ENCODE measurements at regions not wholly inside any gene's neighbourhood (a gene's known extent, or its start where the extent isn't known, plus 50 kb on each side); places are given as distances from the start of the nearest gene placed in this dataset.

DNA sequence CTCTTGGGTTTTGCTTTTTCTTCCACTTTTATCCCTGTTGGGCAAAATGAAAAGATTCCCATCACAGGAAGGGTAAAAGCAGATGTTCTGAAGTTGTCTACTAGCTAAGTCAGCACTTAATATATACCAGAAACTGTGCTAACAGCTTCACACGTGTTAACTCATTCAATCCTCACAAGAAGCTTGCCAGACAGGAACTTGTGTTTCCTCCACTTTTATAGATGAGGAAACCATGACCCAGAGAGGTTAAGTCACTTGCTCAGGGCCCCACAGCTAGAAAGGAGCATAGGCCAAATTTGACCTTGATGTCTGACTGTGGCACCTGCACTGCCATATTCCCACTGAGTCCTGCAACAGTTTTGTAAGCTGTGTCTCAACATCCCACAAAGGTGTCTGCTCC lies 76.8 kb upstream of the EPC2 start:
- ATAC-seq (ENCODE audit: low FRiP score in 2 of 2), result no peak
- Histone ChIP-seq H3K4me3 (no peak overlapping the region), H3K4me1 (no peaks in the 10 kb centered on the region), H3K27ac (no peak overlapping the region), H3K9me3 (no peaks in the 10 kb centered on the region), H3K36me3 (no peaks in the 10 kb centered on the region), H3K27me3 (no peaks in the 10 kb centered on the region)
- DNase-seq, result no peak
- TF ChIP-seq EP300 (IDR thresholded peaks at IDR 0.05), result no peak
- TF ChIP-seq POLR2A (IDR thresholded peaks at IDR 0.05), result no peak
- TF ChIP-seq, protein P1, sequence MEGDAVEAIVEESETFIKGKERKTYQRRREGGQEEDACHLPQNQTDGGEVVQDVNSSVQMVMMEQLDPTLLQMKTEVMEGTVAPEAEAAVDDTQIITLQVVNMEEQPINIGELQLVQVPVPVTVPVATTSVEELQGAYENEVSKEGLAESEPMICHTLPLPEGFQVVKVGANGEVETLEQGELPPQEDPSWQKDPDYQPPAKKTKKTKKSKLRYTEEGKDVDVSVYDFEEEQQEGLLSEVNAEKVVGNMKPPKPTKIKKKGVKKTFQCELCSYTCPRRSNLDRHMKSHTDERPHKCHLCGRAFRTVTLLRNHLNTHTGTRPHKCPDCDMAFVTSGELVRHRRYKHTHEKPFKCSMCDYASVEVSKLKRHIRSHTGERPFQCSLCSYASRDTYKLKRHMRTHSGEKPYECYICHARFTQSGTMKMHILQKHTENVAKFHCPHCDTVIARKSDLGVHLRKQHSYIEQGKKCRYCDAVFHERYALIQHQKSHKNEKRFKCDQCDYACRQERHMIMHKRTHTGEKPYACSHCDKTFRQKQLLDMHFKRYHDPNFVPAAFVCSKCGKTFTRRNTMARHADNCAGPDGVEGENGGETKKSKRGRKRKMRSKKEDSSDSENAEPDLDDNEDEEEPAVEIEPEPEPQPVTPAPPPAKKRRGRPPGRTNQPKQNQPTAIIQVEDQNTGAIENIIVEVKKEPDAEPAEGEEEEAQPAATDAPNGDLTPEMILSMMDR (IDR thresholded peaks at IDR 0.05), result no peak
- TF ChIP-seq POLR2AphosphoS5 (IDR thresholded peaks at IDR 0.05), result no peak
- WGBS, 2 donors, result 19 to 27% methylated on average over 1 of the region's 1 CpG

DNA sequence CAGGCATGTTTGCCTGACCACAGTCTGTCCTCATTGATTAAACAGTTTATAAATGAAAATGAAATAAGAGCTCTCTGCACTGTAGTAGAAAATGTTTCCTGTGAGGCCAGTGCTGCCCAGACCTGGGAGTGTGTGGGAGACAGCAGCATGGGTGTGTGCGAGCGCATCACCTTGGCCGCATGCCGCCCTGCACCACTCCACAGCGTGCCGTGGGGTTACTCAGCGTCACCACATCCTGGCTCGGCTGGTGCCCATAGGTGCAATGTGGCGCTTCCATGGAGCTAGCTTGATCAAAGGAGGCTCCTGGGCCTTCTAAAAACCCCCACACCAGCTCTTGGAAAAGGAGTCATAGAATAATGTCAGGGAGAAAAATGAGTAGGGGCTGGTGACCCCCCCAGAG lies 76.0 kb upstream of the EPC2 start:
- WGBS, 2 donors, result 86 to 88% methylated on average over 9 of the region's 9 CpGs
- Histone ChIP-seq H3K36me3 (no peaks in the 10 kb centered on the region), H3K27me3 (no peaks in the 10 kb centered on the region), H3K27ac (no peak overlapping the region), H3K9me3 (no peaks in the 10 kb centered on the region), H3K4me1 (no peaks in the 10 kb centered on the region), H3K4me3 (no peak overlapping the region)
- DNase-seq, result peak in 1 of 2 donors; percentile 46
- TF ChIP-seq POLR2A (IDR thresholded peaks at IDR 0.05) (no peak), POLR2AphosphoS5 (IDR thresholded peaks at IDR 0.05) (no peak), EP300 (IDR thresholded peaks at IDR 0.05) (no peak)
- TF ChIP-seq, protein P1 (IDR thresholded peaks at IDR 0.05), result no peak
- peak in 1 of 2 donors; percentile 34 for ATAC-seq (ENCODE audit: low FRiP score in 2 of 2)

DNA sequence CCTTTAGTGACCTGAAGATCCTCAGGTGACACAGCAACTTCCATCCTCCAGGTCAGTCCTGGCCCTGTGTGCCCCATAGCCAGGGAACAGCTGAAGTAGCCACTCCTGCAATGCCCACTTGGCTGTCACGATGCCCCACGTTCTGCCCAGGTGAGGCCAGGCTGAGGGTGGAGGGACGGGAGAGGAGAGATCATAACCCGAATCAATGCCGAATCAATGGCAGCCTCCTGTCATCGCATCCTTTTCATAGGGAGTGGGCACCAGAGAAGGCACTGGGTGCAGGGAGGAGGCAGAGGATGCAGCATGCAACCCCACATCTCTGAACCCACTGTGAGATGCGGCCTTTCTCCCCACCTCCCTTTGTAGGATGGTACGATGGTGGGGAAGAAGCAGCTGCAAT lies 75.3 kb upstream of the EPC2 start:
- no peak for DNase-seq
- Histone ChIP-seq H3K4me3 (no peak overlapping the region), H3K27me3 (no peaks in the 10 kb centered on the region), H3K36me3 (no peaks in the 10 kb centered on the region), H3K27ac (no peak overlapping the region), H3K9me3 (no peaks in the 10 kb centered on the region), H3K4me1 (no peaks in the 10 kb centered on the region)
- WGBS, 2 donors, result 86 to 97% methylated on average over 8 of the region's 8 CpGs
- ATAC-seq (ENCODE audit: low FRiP score in 2 of 2), result peak in 1 of 2 donors; percentile 40
- TF ChIP-seq POLR2AphosphoS5 (IDR thresholded peaks at IDR 0.05), result no peak
- TF ChIP-seq POLR2A (IDR thresholded peaks at IDR 0.05), result no peak
- no peak for TF ChIP-seq EP300 (IDR thresholded peaks at IDR 0.05)
- TF ChIP-seq, protein P1 (IDR thresholded peaks at IDR 0.05), result no peak

DNA sequence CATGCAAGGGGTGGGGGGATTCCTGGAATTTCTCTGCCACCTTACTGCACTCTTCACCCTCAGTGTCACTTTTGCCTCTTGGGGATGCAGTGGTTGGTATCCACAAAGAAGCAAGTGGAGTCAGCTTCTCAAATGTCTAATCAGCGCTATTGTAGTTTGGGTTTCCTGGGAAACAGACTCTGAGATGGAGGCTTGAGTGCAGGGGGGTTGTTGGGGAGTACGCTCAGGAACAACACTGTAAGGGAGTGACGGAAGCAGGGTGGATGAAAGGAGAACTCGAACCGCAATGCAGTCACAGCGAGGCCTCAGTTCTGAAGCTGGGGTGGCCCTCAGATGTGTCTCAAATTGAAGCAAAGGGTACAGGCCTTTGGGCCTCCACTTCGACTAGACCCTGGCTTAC lies 73.6 kb upstream of the EPC2 start:
- no peaks in the 10 kb centered on the region for H3K9me3 ChIP-seq
- no peaks in the 10 kb centered on the region for H3K36me3 ChIP-seq
- no peak for ATAC-seq (ENCODE audit: low FRiP score in 2 of 2)
- H3K27ac ChIP-seq, result no peak overlapping the region
- no peak overlapping the region for H3K4me3 ChIP-seq
- H3K27me3 ChIP-seq, result no peaks in the 10 kb centered on the region
- TF ChIP-seq EP300 (IDR thresholded peaks at IDR 0.05) (no peak), POLR2A (IDR thresholded peaks at IDR 0.05) (no peak), POLR2AphosphoS5 (IDR thresholded peaks at IDR 0.05) (no peak)
- TF ChIP-seq, protein P1 (IDR thresholded peaks at IDR 0.05), result no peak
- 93 to 95% methylated on average over 6 to 7 of the region's 7 CpGs for WGBS, 2 donors
- no peaks in the 10 kb centered on the region for H3K4me1 ChIP-seq
- no peak for DNase-seq

DNA sequence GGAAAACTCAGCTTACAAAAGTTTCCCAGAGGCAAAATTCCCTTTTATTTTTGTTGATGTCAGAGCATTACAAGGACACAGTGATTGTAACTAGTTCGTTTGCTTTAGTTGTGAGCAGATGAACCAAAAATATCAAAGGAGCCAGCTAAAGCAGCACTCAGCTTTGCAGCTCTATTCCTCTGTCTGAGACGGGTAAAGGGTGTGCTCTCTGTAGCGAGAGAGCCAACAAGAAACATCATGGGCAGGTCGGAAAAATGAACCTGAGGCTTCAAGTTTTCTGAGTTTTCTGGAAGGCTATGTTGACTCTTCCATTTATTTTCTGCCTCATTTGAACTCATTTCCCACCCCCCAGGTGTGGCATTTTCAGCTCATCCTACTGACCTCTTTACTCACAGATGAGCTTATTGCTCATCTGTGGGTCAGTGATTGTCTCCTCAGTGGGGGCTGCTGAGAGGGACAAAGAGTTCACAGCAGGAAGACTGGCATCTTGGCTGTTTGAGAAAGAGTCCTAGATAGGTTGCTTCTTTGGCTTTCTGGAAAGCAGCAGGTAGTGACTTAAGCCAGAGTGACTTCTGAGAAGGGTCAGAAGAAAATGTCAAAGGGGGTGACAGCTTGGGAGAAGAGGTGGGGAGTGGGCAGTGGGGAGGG lies 66.6 kb upstream of the EPC2 start:
- WGBS, 2 donors, result 49 to 59% methylated on average over 4 of the region's 4 CpGs
- no peak overlapping the region for H3K4me3 ChIP-seq
- ATAC-seq (ENCODE audit: low FRiP score in 2 of 2), result no peak
- no peak overlapping the region for H3K27ac ChIP-seq
- no peaks in the 10 kb centered on the region for H3K36me3 ChIP-seq
- H3K27me3 ChIP-seq, result no peaks in the 10 kb centered on the region
- H3K9me3 ChIP-seq, result no peaks in the 10 kb centered on the region
- TF ChIP-seq, protein P1 (IDR thresholded peaks at IDR 0.05), result no peak
- no peak for TF ChIP-seq EP300 (IDR thresholded peaks at IDR 0.05)
- TF ChIP-seq POLR2A (IDR thresholded peaks at IDR 0.05), result no peak
- TF ChIP-seq POLR2AphosphoS5 (IDR thresholded peaks at IDR 0.05), result no peak
- DNase-seq, result no peak
- no peaks in the 10 kb centered on the region for H3K4me1 ChIP-seq
